ENCODE measurements at regions not wholly inside any gene's neighbourhood (a gene's known extent, or its start where the extent isn't known, plus 50 kb on each side); places are given as distances from the start of the nearest gene placed in this dataset.

DNA sequence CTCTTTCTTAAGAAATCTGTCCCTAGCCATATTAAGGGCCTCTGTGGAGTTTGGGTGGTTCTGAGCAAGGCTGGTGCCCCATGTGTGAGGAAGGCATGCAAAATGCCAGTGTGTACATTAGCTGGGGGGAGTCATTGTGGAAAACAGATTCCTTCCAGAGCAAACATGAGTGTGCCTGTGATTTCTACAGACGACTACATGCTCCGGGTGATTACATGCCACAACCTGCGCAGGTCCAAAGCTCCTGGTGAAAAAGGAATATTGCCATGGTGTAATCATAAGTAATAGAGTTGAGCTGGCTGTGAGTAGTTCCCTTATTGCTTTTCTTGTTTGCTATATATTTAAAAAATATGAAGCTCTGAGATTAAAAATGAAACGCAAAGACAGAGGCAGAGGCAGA is 102.1 kb downstream of the ACER2 start:
- no peaks in the 10 kb centered on the region for H3K9me3 ChIP-seq
- no peaks in the 10 kb centered on the region for H3K4me1 ChIP-seq
- H3K4me3 ChIP-seq: no peak overlapping the region
- H3K27me3 ChIP-seq: no peaks in the 10 kb centered on the region
- H3K36me3 ChIP-seq: no peaks in the 10 kb centered on the region
- TF ChIP-seq CTCF (IDR thresholded peaks at IDR 0.05) (no peak), POLR2A (IDR thresholded peaks at IDR 0.05) (no peak)
- H3K27ac ChIP-seq: no peak overlapping the region
- DNase-seq: no peak

Measured in Peyer's patch (tissue), 4 donors.